ENCODE measurements at regions not wholly inside any gene's neighbourhood (a gene's known extent, or its start where the extent isn't known, plus 50 kb on each side); places are given as distances from the start of the nearest gene placed in this dataset.

- no peak for DNase-seq
Measured at GRCh38 chr1:2919841-2920240, 101.4 kb upstream of the ACTRT2 start.

- DNase-seq: no peak
Measured at GRCh38 chr1:2920421-2921015, 100.7 kb upstream of the ACTRT2 start.

GRCh38 chr1:2921970-2922686, 99.1 kb upstream of the ACTRT2 start:
- no peak for DNase-seq

- no peak for DNase-seq
Measured at GRCh38 chr1:2923351-2923750, 97.9 kb upstream of the ACTRT2 start.

- no peak for DNase-seq
Measured at GRCh38 chr1:2925291-2925690, 96.0 kb upstream of the ACTRT2 start.

- no peak for DNase-seq
Measured at GRCh38 chr1:2925918-2926317, 95.3 kb upstream of the ACTRT2 start.

- DNase-seq: no peak
Measured at GRCh38 chr1:2926447-2927055, 94.7 kb upstream of the ACTRT2 start.

- DNase-seq: no peak
Measured at GRCh38 chr1:2927393-2928360, 93.6 kb upstream of the ACTRT2 start.

GRCh38 chr1:2928366-2929325, 92.6 kb upstream of the ACTRT2 start:
- no peak for DNase-seq

- DNase-seq: no peak
Measured at GRCh38 chr1:2929335-2929734, 91.9 kb upstream of the ACTRT2 start.

- no peak for DNase-seq
Measured at GRCh38 chr1:2930016-2930815, 91.1 kb upstream of the ACTRT2 start.

- no peak for DNase-seq
Measured at GRCh38 chr1:2930913-2931723, 90.1 kb upstream of the ACTRT2 start.

- DNase-seq: no peak
Measured at GRCh38 chr1:2931724-2932401, 89.4 kb upstream of the ACTRT2 start.

GRCh38 chr1:2932671-2933350, 88.5 kb upstream of the ACTRT2 start:
- DNase-seq: no peak

- no peak for DNase-seq
Measured at GRCh38 chr1:2933431-2934155, 87.7 kb upstream of the ACTRT2 start.

GRCh38 chr1:2934156-2934540, 87.1 kb upstream of the ACTRT2 start:
- DNase-seq: no peak

- DNase-seq: no peak
Measured at GRCh38 chr1:2934642-2935081, 86.6 kb upstream of the ACTRT2 start.

GRCh38 chr1:2935184-2935583, 86.1 kb upstream of the ACTRT2 start:
- DNase-seq: no peak
